Activated T-cell treated with anti-CD3 and anti-CD28 coated beads for 4 hours (primary cell): ENCODE measurements at regions not wholly inside any gene's neighbourhood (a gene's known extent, or its start where the extent isn't known, plus 50 kb on each side); places are given as distances from the start of the nearest gene placed in this dataset.

Experiments used
- DNase-seq: peaks from one replicate; pipeline ENCODE4 v3.0.0-alpha.2; 2020

DNA sequence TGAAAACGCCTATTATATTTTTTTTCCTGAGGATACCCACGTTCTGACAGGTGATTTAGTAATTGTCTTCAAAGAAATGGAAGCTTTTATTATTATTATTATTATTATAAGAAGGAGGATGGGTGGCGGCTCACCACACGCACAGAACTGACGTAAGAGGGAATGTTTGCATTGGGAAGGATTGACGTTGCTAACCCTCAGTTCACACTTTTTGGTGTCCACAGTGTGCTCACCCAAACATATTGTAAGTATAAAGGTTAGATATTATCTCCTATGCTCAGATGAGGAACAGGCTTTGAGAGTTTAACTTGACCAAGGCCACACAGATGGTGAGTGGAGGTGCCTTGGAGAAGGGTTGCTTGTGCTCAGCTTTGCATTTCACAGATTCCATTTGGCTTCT lies 533.5 kb upstream of the TBL1XR1 start:
- DNase-seq = no peak

DNA sequence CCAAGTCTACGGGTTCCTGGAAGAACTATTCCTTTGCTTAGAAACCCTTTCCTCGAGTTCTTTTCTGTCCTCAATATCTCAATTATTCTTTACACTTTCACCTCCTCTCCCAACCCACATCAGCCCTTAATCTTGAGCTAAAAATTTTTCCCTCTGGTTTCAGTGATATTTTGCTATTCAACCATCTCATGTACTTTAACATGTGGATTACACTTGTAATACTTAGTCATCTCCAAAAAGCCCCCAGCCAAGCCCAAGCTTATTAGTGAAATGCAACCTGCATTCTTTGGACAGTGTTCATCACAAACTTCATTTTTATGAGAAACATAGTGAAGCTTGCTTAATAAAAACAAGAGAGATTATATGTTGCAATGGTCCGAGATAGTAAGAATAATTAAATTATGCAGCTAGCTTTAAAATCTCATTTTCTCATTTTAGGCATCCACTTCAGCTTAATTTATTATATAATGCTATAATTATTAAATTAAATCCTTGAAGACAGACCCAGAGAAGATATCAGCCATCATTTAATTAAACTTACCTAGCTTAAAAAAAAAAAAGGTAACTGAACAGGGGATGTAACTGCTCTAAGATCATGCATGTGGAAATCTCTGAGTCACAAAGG lies 534.5 kb upstream of the TBL1XR1 start:
- DNase-seq = no peak

GRCh38 chr3:177733233-177733632 lies 536.0 kb upstream of the TBL1XR1 start:
- no peak for DNase-seq

DNA sequence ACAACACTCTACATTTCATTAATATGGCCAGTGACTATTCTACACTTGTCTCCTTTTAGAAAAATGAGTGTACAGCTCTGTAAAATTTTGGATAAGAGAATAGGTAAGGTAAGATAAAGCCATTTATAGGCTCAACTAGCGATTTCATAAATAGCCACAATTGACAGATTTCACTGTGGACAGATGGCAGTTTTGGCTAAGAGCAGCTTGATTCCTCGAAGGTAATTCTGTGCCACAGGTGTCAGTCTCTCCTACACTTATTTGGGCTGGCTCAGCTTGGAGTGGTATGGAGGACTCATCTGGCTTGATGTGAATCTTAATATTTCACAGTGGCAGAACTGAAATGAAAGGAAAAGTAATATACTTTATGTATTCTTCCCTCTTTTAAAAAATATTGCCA lies 536.7 kb upstream of the TBL1XR1 start:
- DNase-seq = no peak

DNA sequence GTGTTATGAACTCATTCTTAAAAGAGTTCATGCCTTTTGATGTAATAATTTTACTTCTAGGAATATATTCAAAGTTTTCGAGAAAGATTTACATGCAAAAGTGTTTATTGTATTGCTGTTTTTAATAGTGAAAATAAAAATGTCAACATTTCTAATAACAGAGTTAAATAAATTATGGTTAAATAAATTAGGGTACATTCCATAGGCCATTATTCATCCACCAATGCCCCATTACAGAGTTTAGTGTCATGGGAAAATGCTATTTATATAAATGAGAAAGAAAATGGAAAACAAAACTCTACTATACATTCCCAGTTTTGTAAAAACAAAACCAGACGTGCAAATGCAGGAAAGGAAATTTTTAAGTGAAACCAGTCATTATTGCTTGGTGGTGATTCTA lies 538.1 kb upstream of the TBL1XR1 start:
- DNase-seq = no peak

DNA sequence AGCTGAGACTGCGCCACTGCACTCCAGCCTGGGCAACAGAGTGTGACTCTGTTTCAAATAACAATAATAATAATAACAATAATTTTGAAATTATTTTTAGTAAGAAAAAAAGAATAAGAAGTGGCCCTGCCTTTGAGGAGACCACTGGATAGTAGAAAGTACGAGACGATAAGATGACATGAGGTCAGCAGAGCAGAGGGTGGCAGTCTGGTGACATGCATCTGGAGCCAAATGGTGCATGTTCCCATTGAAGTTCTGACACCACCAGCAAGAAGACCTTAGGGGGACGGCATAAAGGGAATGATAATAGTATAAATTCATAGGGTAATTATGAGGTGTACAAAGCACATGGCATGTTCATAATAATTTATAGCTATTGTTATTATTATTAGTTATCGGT lies 542.2 kb upstream of the TBL1XR1 start:
- DNase-seq = no peak

- no peak for DNase-seq
These were observed 543.0 kb upstream of the TBL1XR1 start for GRCh38 chr3:177740254-177740653.

DNA sequence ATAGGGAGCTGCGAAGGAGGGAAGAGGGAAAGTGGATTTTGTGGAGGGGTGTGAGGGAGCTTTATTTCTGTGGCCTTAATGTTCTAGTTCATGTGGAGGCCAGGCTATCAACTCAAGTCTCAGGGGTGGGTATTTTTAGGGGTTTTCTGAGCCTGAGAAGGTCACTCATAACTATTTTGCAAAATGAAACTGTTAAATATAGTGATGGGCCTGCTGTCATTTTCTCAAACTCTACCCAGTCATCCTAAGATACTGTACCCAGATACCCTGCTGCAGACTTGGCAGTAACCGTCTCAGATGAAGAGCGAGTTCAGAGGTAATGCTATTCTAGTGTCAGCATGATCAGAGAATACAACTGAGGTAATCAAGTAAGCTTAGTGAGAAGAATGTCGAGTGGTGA lies 545.0 kb upstream of the TBL1XR1 start:
- DNase-seq = no peak

GRCh38 chr3:177743173-177743890 lies 546.0 kb upstream of the TBL1XR1 start:
- DNase-seq = no peak

DNA sequence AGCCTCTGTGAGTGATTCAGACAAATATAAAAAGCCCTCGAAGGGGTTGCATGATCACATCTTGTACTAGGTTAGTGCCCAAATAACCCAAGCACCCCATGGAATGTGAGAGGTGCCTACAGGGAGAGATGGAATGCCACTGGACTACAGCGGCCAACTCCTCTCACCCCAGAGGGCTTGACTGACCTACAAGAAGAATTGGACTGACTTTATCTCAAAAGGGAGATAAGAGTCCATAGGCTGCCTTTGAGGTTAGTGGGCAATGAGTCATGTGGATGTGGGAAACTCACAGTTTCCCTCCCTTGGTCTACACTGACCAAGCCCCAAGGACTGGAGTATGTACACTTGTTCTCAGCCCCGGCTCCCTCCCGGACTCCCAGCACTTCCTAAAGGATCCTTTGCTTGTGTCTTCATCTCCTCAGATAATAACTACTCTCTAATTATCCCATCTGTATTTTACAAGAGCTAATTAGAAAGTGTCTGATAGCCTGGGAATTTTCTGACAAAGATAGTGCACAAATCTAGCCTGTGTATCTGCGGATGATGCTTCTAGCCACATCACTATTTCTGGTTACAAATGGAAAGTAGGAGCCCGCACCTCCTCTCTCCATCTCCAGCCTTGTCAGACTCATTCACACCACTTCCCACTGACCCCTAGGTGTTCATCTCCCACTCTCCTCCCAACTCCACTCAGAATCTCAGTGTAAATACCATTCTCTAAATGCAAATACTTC lies 547.8 kb upstream of the TBL1XR1 start:
- DNase-seq = no peak

- no peak for DNase-seq
These were observed 548.3 kb upstream of the TBL1XR1 start for GRCh38 chr3:177745607-177746005.

DNA sequence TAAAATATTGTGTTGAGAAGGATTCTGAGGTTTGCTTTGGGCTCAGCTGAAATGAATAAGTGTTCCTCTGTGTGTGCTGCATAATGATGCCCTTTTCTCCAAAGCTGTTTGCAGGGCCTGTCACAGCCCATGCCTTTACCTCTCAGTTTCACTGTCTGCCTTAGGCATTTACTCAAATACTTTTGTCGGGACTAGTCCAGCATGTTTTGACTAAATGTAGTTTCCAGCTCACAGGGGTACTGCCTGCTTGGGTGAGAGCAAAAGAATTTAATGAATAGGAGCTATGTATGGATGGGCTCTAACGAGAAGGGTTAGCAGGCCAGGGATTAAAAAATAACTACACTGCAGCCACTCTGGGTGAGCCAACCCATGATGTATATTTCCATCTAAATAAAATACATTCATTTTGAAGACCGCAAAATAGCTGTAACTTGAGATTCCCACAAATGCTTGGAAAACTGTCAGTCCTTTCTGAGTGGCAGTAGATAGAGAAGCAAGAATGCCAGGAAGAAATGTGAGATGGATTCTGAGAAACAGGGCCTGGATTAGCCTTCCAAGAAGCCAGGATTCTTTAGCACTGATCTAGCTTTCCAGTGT lies 549.2 kb upstream of the TBL1XR1 start:
- DNase-seq = no peak

DNA sequence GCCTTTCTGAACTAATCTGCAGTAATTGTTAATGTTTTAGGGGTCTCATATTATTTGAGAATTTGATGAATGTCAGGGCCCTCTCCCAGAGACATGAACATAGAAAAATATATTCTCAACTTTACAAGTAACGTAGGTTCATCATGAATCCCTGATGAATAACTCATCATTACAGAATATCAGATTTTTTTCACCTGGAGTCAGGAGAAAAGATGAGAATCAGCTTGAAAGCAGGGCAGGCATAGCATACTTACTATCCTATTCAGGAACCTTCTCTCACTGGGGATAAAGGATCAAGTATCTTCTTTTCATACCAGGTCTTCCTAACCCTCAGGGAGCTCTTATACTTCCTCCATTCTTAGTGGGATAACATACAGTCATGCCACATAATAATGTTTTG lies 552.6 kb upstream of the TBL1XR1 start:
- no peak for DNase-seq

- DNase-seq = no peak
These were observed 553.2 kb upstream of the TBL1XR1 start for GRCh38 chr3:177750436-177750835.

- no peak for DNase-seq
These were observed 554.5 kb upstream of the TBL1XR1 start for GRCh38 chr3:177751770-177752169.

DNA sequence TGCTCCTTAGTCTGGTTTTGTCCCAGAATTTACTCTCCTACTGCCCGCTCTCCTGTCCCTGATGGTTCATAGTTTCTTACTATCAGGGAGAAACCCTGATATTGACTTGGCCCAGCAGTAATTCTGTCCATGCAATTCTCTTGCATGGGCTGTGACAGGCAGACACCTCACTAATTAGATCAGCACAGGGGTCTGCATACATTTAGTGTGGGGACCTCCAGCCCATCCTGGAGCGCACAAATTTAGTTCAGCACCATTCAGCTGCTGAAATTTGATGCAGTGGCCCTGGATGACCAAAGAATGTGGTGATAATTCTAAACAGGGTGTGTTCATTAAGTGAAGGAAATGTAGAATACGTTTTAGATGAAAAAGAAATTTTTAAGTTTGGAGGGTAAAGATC lies 555.5 kb upstream of the TBL1XR1 start:
- no peak for DNase-seq

GRCh38 chr3:177753451-177754155 lies 556.3 kb upstream of the TBL1XR1 start:
- no peak for DNase-seq

DNA sequence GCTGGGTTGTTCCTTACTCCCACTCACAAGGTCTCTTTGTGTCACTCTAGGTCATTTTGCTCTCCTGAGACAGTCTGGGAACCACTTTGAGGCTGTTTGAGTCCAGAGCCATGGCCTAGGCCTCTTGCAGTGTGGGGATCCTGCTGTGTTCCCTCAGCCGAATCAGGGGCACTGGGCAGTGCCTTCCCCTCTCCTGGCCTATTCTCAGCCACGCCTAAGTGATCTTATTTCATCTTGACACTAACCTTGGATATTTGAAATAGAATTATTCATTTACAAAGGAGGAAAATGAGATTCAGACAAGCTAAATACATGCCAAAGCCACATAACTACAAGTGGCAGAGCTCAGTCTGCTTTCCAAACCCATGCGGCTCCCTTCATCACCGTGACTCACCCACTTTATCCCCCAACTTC lies 557.2 kb upstream of the TBL1XR1 start:
- DNase-seq = no peak

- no peak for DNase-seq
These were observed 560.8 kb upstream of the TBL1XR1 start for GRCh38 chr3:177758126-177758525.

- no peak for DNase-seq
These were observed 563.5 kb upstream of the TBL1XR1 start for GRCh38 chr3:177760803-177761202.

DNA sequence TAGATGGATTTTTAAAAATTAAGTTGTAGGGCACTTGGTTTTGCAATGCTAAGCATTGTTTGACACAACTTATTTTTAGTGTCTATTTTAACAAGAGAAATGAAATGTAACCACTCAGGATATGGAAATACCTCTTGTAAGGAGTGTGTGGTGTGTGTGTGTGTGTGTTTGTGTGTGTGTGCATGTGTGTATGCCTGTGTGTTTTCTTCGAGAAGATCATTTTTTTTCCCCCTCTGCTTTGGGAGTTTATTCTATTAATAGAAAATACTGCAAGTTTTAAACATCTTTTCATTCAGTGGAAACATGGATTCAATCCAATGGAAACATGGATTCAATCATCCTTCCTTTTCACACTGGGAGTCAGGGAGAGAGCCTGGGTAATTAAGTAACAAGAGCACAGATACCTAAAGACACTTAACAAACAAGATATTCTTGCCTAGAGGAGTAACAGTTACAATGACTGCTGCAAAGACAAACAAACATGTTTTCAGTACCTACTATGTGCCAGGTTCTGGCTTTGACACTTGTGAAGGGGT lies 567.2 kb upstream of the TBL1XR1 start:
- DNase-seq = no peak

DNA sequence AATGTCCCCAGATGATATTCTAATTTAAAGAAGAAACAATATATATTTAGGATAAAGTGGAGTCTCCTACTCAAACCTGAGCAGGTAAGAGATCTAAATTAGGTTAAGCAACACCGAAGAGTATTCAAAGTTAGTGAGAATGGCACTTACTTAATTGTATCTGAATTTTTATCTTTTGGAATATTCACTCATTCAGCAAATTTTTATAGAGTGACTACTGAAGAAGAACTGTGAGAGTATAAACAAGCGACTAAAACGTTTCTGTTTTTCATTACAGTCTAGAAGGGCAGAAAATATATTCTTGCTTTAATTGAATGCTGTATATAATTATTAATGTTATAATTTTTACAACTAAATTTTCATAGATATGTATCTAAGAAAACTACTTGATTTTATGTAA lies 567.7 kb upstream of the TBL1XR1 start:
- no peak for DNase-seq
